Activated CD4-positive, alpha-beta memory T cell treated with anti-CD3 and anti-CD28 coated beads for 36 hours (primary cell): ENCODE measurements at regions not wholly inside any gene's neighbourhood (a gene's known extent, or its start where the extent isn't known, plus 50 kb on each side); places are given as distances from the start of the nearest gene placed in this dataset.

Experiments
- CTCF ChIA-PET: fragments of 350-600 bp; sonication (Branson Sonifier 250); formaldehyde crosslinking; loops from one replicate; lab custom pipeline; 2021; ENCODE audit warnings: antibody characterized with exemption, inconsistent platforms; lab: Charles Lee
- POLR2A ChIA-PET: fragments of 350-600 bp; sonication (Branson Sonifier 250); formaldehyde crosslinking; loops from one replicate; lab custom pipeline; 2021; ENCODE audit warnings: antibody characterized with exemption; lab: Charles Lee
- DNase-seq: peaks from one replicate; pipeline ENCODE4 v3.0.0-alpha.2; 2020
- H3K27ac Mint-ChIP-seq: one replicate; pipeline ENCODE4 v1.8.0; 2021; ENCODE audit warnings: mixed read lengths
- H3K27me3 Mint-ChIP-seq: one replicate; pipeline ENCODE4 v1.8.0; 2021; ENCODE audit warnings: mixed read lengths
- H3K36me3 Mint-ChIP-seq: one replicate; pipeline ENCODE4 v1.8.0; 2021; ENCODE audit warnings: mixed read lengths
- H3K4me1 Mint-ChIP-seq: one replicate; pipeline ENCODE4 v1.8.0; 2021; ENCODE audit warnings: low read depth, mixed read lengths
- H3K4me3 Mint-ChIP-seq: one replicate; pipeline ENCODE4 v1.8.0; 2021; ENCODE audit warnings: mild to moderate bottlenecking, mixed read lengths
- H3K9me3 Mint-ChIP-seq: one replicate; pipeline ENCODE4 v1.8.0; 2021; ENCODE audit warnings: mixed read lengths
- intact Hi-C: fragments of 100-400 bp; cut with micrococcal nuclease; formaldehyde crosslinking; loops from one replicate; pipeline ENCODE4 v1.15.1; 2023

DNA sequence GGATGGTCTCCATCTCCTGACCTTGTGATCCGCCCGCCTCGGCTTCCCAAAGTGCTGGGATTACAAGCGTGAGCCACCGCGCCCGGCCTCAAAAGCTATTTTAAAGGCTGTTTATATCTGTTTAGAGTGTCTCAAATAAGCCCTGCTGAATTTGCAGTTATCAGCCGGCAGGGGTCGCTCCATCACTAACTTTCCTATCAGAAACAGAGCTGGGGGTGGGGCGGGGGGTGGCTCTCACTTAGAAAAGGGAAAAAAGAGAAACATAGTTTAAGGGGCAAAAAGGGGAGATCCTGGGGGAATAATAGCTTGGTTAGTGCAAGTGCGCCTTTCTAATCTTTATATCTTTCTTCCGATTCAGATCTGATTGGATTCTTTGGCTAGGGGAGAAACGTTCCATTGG is 450.7 kb downstream of the UBE2NL start:
- Mint-ChIP-seq H3K4me1 (no peaks in the 10 kb centered on the region), H3K4me3 (no peak overlapping the region), H3K9me3 (peaks cover 8% of the 10 kb centered on the region), H3K27me3 (no peaks in the 10 kb centered on the region), H3K27ac (no peak overlapping the region), H3K36me3 (no peaks in the 10 kb centered on the region)
- DNase-seq = no peak
- ChIA-PET CTCF (no interaction called here), POLR2A (no interaction called here)
- intact Hi-C loops = no loop called here

DNA sequence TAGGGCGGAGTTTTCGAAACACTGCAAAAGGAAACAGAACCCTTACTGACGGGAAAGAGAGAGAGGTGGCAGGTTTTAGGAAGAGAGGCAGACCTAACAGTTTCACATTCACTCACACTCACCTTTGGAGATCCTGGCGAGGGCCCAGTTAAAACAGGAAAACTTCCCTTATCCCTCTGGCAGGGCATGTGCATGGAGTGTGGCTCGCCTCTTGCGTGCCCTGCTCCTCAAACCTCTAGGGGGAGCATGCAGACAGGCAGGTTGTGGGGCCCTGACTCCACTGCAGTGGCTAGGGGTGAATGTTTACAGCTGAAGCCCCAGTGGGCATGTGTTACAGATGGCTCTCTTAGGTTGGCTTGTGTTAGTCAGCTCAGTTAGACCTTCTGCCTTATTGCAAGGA is 451.5 kb downstream of the UBE2NL start:
- Mint-ChIP-seq H3K9me3 (peaks cover 8% of the 10 kb centered on the region), H3K27me3 (no peaks in the 10 kb centered on the region), H3K4me1 (no peaks in the 10 kb centered on the region), H3K4me3 (no peak overlapping the region), H3K36me3 (no peaks in the 10 kb centered on the region), H3K27ac (no peak overlapping the region)
- CTCF ChIA-PET = interaction anchor here (0.7 kb wide), 1 partner anchor 38 kb away, joined by 3 read pairs; no protein-coding TSS in a partner anchor
- no peak for DNase-seq
- intact Hi-C loops = no loop called here
- POLR2A ChIA-PET = no interaction called here

DNA sequence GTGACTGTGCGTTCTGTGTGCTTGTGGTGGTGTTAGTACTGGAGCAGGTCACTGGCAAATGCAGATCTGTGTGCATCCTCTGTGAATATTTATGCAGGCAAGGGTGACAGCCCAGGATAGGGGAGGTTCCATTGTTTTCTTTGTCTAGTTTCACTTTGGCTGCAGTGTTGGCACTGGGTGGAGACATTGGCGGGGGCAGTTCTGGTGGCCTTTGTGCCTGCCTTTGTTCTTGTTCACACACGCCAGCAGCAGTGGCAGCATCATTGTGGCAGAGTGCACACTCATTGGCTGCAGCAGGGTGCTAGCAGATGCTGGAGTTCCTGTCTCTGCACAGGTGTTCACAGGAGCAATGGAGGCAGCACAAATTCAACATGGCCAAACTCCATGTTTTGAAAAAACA is 495.3 kb downstream of the UBE2NL start:
- Mint-ChIP-seq H3K27me3 (no peaks in the 10 kb centered on the region), H3K27ac (no peak overlapping the region), H3K4me1 (no peaks in the 10 kb centered on the region), H3K4me3 (no peak overlapping the region), H3K9me3 (peaks cover 8% of the 10 kb centered on the region), H3K36me3 (no peaks in the 10 kb centered on the region)
- ChIA-PET POLR2A (no interaction called here), CTCF (no interaction called here)
- no peak for DNase-seq
- intact Hi-C loops = no loop called here

DNA sequence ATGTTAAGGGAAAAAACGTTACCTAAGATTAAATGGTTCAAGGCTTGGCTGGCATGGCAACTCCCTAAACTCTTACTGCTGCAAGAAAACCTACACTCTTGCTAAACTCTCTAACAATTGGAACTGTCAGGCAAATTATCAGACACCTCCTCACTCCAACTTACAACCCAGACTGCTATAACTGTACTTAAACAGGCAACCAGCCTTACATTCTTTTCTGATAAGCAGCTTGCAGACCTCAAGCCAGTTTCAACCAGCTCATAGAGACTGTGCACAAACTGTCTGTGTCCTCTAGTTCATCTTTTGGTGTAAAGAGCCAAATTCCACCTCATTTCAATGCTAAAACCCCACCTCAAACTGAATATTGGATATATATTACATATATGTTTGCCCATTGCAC is 504.9 kb downstream of the UBE2NL start:
- Mint-ChIP-seq H3K9me3 (peaks cover 2% of the 10 kb centered on the region), H3K27me3 (no peaks in the 10 kb centered on the region), H3K4me1 (no peaks in the 10 kb centered on the region), H3K4me3 (no peak overlapping the region), H3K27ac (no peak overlapping the region), H3K36me3 (no peaks in the 10 kb centered on the region)
- no peak for DNase-seq
- intact Hi-C loops = no loop called here
- ChIA-PET POLR2A (no interaction called here), CTCF (no interaction called here)
